ENCODE measurements at regions not wholly inside any gene's neighbourhood (a gene's known extent, or its start where the extent isn't known, plus 50 kb on each side); places are given as distances from the start of the nearest gene placed in this dataset.
A peak's percentile ranks its signal among the peaks of the same experiment; 100 is the strongest.

DNA sequence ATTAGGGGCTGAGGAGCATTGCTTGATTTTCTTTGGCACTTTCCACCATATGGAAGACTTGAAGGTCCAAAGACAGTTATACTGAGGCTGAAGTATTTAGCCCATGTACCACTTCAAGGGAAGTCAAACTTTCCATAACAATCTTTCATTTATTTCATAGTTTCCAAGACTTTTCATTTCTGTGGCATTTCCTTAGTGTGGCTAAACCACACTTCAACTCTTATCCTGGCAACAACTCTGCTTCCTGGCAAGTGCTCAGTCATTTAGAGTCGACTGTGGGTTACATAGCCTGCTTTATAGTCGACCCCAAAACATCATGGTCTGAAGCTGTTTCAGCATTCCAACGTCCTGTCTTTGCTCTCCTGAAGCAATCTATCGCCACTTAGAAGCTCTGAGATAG, 343.0 kb upstream of the SEMA3D start:
- 33% methylated on average over 4 of the region's 4 CpGs for WGBS
- Histone ChIP-seq H3K4me3 (no peak overlapping the region), H3K27me3 (no peaks in the 10 kb centered on the region)

DNA sequence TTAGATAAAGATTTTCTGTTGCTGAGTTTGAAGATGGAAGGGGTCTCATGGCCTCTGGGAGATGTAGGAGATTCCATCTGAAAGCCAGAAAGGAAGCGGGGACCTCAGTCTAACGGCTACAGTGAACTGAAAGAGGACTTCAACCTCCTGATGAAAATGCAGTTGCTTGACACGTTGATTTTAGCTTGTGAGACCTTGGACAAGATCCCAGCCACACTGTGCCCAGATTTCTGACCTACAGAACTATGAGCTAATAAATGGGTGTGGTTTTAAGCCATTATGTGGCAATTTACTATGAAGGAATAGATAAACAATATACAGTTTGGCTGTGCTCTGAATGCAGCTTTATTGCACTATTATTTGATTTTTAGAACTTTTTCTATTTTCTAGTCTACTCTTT, 342.3 kb upstream of the SEMA3D start:
- WGBS, result 57% methylated on average over 3 of the region's 3 CpGs
- peak in 1 of 2 donors; percentile 51 for DNase-seq (ENCODE audit: low spot score in 2 of 2)

More for the DNA sequence above, 343.0 kb upstream of the SEMA3D start:
- no peaks in the 10 kb centered on the region for H3K9me3 ChIP-seq
- no peaks in the 10 kb centered on the region for H3K36me3 ChIP-seq
- TF ChIP-seq, protein P1, sequence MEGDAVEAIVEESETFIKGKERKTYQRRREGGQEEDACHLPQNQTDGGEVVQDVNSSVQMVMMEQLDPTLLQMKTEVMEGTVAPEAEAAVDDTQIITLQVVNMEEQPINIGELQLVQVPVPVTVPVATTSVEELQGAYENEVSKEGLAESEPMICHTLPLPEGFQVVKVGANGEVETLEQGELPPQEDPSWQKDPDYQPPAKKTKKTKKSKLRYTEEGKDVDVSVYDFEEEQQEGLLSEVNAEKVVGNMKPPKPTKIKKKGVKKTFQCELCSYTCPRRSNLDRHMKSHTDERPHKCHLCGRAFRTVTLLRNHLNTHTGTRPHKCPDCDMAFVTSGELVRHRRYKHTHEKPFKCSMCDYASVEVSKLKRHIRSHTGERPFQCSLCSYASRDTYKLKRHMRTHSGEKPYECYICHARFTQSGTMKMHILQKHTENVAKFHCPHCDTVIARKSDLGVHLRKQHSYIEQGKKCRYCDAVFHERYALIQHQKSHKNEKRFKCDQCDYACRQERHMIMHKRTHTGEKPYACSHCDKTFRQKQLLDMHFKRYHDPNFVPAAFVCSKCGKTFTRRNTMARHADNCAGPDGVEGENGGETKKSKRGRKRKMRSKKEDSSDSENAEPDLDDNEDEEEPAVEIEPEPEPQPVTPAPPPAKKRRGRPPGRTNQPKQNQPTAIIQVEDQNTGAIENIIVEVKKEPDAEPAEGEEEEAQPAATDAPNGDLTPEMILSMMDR (IDR thresholded peaks at IDR 0.05), result no peak
- TF ChIP-seq POLR2A (IDR thresholded peaks at IDR 0.05) (no peak), POLR2AphosphoS5 (IDR thresholded peaks at IDR 0.05) (no peak), EP300 (IDR thresholded peaks at IDR 0.05) (no peak)
- no peak for DNase-seq (ENCODE audit: low spot score in 2 of 2)
- H3K4me1 ChIP-seq, result no peaks in the 10 kb centered on the region
- no peak overlapping the region for H3K27ac ChIP-seq

DNA sequence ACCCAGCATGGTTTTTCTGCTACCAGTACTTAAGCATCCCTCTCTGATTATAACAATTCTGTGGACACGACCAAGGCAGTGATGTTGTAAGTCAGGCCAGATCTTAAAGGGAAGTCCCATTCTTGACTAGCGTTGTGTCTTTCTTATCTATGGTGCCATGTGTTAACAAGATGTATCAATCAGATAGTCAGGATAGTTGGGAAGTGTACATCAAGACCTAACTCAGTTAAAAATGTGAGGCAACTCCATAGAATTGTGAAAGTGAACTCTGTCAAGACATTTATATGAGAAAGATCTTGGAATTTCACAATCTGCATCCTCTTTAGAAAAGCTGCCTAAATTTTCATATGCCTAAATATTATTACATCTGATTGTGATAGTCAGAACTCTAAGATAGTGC, 341.7 kb upstream of the SEMA3D start:
- WGBS, result 63% methylated on average over 2 of the region's 2 CpGs
- no peaks in the 10 kb centered on the region for H3K9me3 ChIP-seq
- no peaks in the 10 kb centered on the region for H3K36me3 ChIP-seq
- no peak overlapping the region for H3K27ac ChIP-seq
- H3K27me3 ChIP-seq, result no peaks in the 10 kb centered on the region
- no peak for DNase-seq (ENCODE audit: low spot score in 2 of 2)
- no peak for TF ChIP-seq POLR2A (IDR thresholded peaks at IDR 0.05)
- TF ChIP-seq EP300 (IDR thresholded peaks at IDR 0.05), result no peak
- TF ChIP-seq POLR2AphosphoS5 (IDR thresholded peaks at IDR 0.05), result no peak
- TF ChIP-seq, protein P1 (IDR thresholded peaks at IDR 0.05), result no peak
- no peak overlapping the region for H3K4me3 ChIP-seq
- no peaks in the 10 kb centered on the region for H3K4me1 ChIP-seq

More for the DNA sequence above, 342.3 kb upstream of the SEMA3D start:
- TF ChIP-seq POLR2A (IDR thresholded peaks at IDR 0.05), result no peak
- no peak for TF ChIP-seq EP300 (IDR thresholded peaks at IDR 0.05)
- Histone ChIP-seq H3K27me3 (no peaks in the 10 kb centered on the region), H3K36me3 (no peaks in the 10 kb centered on the region), H3K9me3 (no peaks in the 10 kb centered on the region), H3K4me1 (no peaks in the 10 kb centered on the region), H3K4me3 (no peak overlapping the region), H3K27ac (no peak overlapping the region)

DNA sequence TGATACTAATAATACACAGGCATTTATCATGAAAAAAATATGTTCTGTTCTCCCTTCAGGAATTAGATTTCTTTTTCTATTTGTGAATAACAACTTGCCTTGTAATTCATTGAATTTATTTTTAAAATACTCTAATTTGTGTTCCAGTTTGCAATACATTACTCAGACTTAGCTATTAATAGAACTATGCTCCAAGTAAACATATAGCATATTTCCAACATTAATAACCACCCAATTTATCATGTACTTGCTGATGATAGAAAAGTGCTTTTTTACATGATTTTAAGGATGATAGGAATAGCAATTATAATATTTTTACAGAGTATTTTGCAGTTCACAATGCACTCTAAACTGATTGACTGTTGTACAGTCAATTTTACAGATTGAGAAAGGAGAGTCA, 338.8 kb upstream of the SEMA3D start:
- Histone ChIP-seq H3K9me3 (no peaks in the 10 kb centered on the region), H3K36me3 (no peaks in the 10 kb centered on the region), H3K4me1 (no peaks in the 10 kb centered on the region), H3K27ac (no peak overlapping the region), H3K27me3 (no peaks in the 10 kb centered on the region), H3K4me3 (no peak overlapping the region)
- DNase-seq (ENCODE audit: low spot score in 2 of 2), result no peak
- TF ChIP-seq POLR2A (IDR thresholded peaks at IDR 0.05) (no peak), POLR2AphosphoS5 (IDR thresholded peaks at IDR 0.05) (no peak), EP300 (IDR thresholded peaks at IDR 0.05) (no peak)
- TF ChIP-seq, protein P1 (IDR thresholded peaks at IDR 0.05), result no peak

DNA sequence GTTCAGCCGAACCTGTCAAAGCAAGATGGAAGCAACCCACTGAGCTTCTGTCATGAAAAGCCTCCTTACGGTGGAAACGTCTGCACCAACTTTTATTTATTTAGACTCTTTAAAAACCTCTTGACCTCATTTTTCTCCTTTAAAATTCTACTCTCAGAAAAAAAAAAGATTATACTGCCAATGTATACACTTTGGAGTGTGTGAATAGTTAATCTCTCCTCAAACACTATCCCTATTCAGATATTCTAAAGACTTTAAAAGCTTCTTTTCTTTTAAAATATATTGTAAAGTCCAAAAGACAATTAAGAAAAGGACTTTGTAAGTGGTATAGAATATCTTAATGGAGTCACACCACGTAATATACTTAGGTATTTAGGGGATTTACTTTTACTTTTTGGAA, 335.2 kb upstream of the SEMA3D start:
- Histone ChIP-seq H3K36me3 (no peaks in the 10 kb centered on the region), H3K4me1 (no peaks in the 10 kb centered on the region)
- TF ChIP-seq EP300 (IDR thresholded peaks at IDR 0.05) (no peak), POLR2A (IDR thresholded peaks at IDR 0.05) (no peak), POLR2AphosphoS5 (IDR thresholded peaks at IDR 0.05) (no peak)
- TF ChIP-seq, protein P1 (IDR thresholded peaks at IDR 0.05), result no peak

DNA sequence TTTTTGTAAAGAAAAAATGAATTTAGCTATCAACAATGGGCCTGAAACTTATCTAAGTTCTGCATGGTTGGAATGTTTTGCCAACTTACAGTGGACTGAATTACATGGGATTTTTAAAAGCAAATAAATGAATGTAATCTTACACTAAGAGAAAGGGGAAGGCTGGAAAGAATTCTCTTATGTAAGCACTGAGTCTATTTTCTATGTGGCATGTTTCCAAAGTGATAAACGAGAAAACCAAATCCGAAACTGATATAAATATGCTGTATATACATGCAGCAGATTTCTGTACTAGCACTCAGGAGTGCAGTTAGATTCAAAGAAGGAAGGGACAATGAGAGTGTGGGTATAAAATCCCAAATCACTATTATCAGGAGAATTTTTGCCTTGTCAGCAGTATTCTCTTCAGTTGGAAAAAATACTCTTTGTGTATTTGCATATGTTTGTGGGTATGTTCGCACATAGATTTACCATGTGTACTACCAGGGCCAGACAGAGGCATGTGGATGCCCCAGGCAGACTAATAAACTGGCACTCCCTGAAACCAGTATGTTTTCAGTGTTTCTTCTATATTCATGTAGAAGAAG, 334.3 kb upstream of the SEMA3D start:
- no peak overlapping the region for H3K27ac ChIP-seq
- H3K36me3 ChIP-seq, result no peaks in the 10 kb centered on the region
- 43% methylated on average over 3 of the region's 3 CpGs for WGBS
- no peak overlapping the region for H3K4me3 ChIP-seq
- H3K4me1 ChIP-seq, result no peaks in the 10 kb centered on the region
- H3K27me3 ChIP-seq, result no peaks in the 10 kb centered on the region
- H3K9me3 ChIP-seq, result no peaks in the 10 kb centered on the region
- no peak for DNase-seq (ENCODE audit: low spot score in 2 of 2)
- TF ChIP-seq, protein P1 (IDR thresholded peaks at IDR 0.05), result no peak
- TF ChIP-seq POLR2AphosphoS5 (IDR thresholded peaks at IDR 0.05), result no peak
- no peak for TF ChIP-seq EP300 (IDR thresholded peaks at IDR 0.05)
- no peak for TF ChIP-seq POLR2A (IDR thresholded peaks at IDR 0.05)

More for the DNA sequence above, 335.2 kb upstream of the SEMA3D start:
- DNase-seq (ENCODE audit: low spot score in 2 of 2), result no peak
- Histone ChIP-seq H3K27me3 (no peaks in the 10 kb centered on the region), H3K9me3 (no peaks in the 10 kb centered on the region), H3K27ac (no peak overlapping the region), H3K4me3 (no peak overlapping the region)
- 66% methylated on average over 4 of the region's 4 CpGs for WGBS
